Superior temporal gyrus (tissue), 1 donor: ENCODE measurements at regions not wholly inside any gene's neighbourhood (a gene's known extent, or its start where the extent isn't known, plus 50 kb on each side); places are given as distances from the start of the nearest gene placed in this dataset.

Experiments used
- DNase-seq: peaks from one replicate; pipeline ENCODE4 v3.0.0-alpha.2; 2016; ENCODE audit errors: extremely low spot score

- DNase-seq = no peak
These were observed 808.8 kb upstream of the POU3F3 start for GRCh38 chr2:104045071-104045470.

- no peak for DNase-seq
These were observed 807.4 kb upstream of the POU3F3 start for GRCh38 chr2:104046466-104046865.

- DNase-seq = peak; percentile 11
These were observed 806.4 kb upstream of the POU3F3 start for GRCh38 chr2:104047516-104047915.

GRCh38 chr2:104049438-104049837 is 804.5 kb upstream of the POU3F3 start:
- no peak for DNase-seq

GRCh38 chr2:104049981-104050380 is 803.9 kb upstream of the POU3F3 start:
- DNase-seq = no peak

- DNase-seq = no peak
These were observed 803.2 kb upstream of the POU3F3 start for GRCh38 chr2:104050656-104051242.

GRCh38 chr2:104051766-104052165 is 802.1 kb upstream of the POU3F3 start:
- no peak for DNase-seq

- no peak for DNase-seq
These were observed 801.6 kb upstream of the POU3F3 start for GRCh38 chr2:104052356-104052755.

- DNase-seq = no peak
These were observed 797.5 kb upstream of the POU3F3 start for GRCh38 chr2:104056451-104056850.

- no peak for DNase-seq
These were observed 785.2 kb upstream of the POU3F3 start for GRCh38 chr2:104068665-104069064.

- no peak for DNase-seq
These were observed 776.3 kb upstream of the POU3F3 start for GRCh38 chr2:104077573-104077972.

- no peak for DNase-seq
These were observed 775.3 kb upstream of the POU3F3 start for GRCh38 chr2:104078431-104079157.

- DNase-seq = no peak
These were observed 765.2 kb upstream of the POU3F3 start for GRCh38 chr2:104088745-104089144.

- no peak for DNase-seq
These were observed 763.5 kb upstream of the POU3F3 start for GRCh38 chr2:104090407-104090806.

- DNase-seq = no peak
These were observed 762.0 kb upstream of the POU3F3 start for GRCh38 chr2:104091894-104092293.

GRCh38 chr2:104092886-104093285 is 761.0 kb upstream of the POU3F3 start:
- no peak for DNase-seq

- DNase-seq = no peak
These were observed 751.3 kb upstream of the POU3F3 start for GRCh38 chr2:104102615-104103014.

- no peak for DNase-seq
These were observed 744.6 kb upstream of the POU3F3 start for GRCh38 chr2:104109356-104109755.

- DNase-seq = no peak
These were observed 735.0 kb upstream of the POU3F3 start for GRCh38 chr2:104118889-104119288.

- DNase-seq = no peak
These were observed 733.7 kb upstream of the POU3F3 start for GRCh38 chr2:104120171-104120570.

GRCh38 chr2:104125096-104125495 is 728.8 kb upstream of the POU3F3 start:
- no peak for DNase-seq

- DNase-seq = no peak
These were observed 726.7 kb upstream of the POU3F3 start for GRCh38 chr2:104127049-104127770.

GRCh38 chr2:104140361-104140760 is 713.6 kb upstream of the POU3F3 start:
- DNase-seq = no peak
